Natural killer cell treated with Interleukin-12 subunit alpha and Interleukin-12 subunit beta and Interleukin-15 and Interleukin-18, amount 100 ng/mL, for 72 hours (primary cell): ENCODE measurements at regions not wholly inside any gene's neighbourhood (a gene's known extent, or its start where the extent isn't known, plus 50 kb on each side); places are given as distances from the start of the nearest gene placed in this dataset.
"Not testable (repeated sequence)": the region's sequence is repeated elsewhere in the genome, so short reads cannot be mapped to it uniquely, and the experiment has no call there.

Experiments used
- ATAC-seq, 2 donors: fragments of 150-1000 bp; cut with Tn5 transposase in 1 of 2; sonication (Bioruptor Pico), chemical (Tn5 transposase) in 1 of 2; 2 replicates each; pipeline ENCODE4 v1.10.0; 2021
- DNase-seq: peaks from one replicate; pipeline ENCODE4 v3.0.0; 2022; ENCODE audit warnings: low spot score
- H3K27ac Mint-ChIP-seq, 2 donors: 1 replicate in 1 of 2; 2 replicates in 1 of 2; pipeline ENCODE4 v1.8.0; 2022; ENCODE audit warnings: mixed read lengths in 2 of 2, mild to moderate bottlenecking in 1 of 2, moderate library complexity in 1 of 2
- H3K27me3 Mint-ChIP-seq, 2 donors: 1 replicate in 1 of 2; 2 replicates in 1 of 2; pipeline ENCODE4 v1.8.0; 2022; ENCODE audit warnings: mixed read lengths in 2 of 2
- H3K36me3 Mint-ChIP-seq: one replicate; pipeline ENCODE4 v1.8.0; 2022; ENCODE audit warnings: mixed read lengths
- H3K4me1 Mint-ChIP-seq, 2 donors: 1 replicate in 1 of 2; 2 replicates in 1 of 2; pipeline ENCODE4 v1.8.0; 2022; ENCODE audit warnings: low read depth in 2 of 2, mixed read lengths in 2 of 2, mild to moderate bottlenecking in 1 of 2
- H3K4me3 Mint-ChIP-seq: one replicate; pipeline ENCODE4 v1.8.0; 2022; ENCODE audit warnings: mixed read lengths
- H3K9me3 Mint-ChIP-seq: 2 replicates; pipeline ENCODE4 v1.8.0; 2022; ENCODE audit warnings: mixed read lengths

DNA sequence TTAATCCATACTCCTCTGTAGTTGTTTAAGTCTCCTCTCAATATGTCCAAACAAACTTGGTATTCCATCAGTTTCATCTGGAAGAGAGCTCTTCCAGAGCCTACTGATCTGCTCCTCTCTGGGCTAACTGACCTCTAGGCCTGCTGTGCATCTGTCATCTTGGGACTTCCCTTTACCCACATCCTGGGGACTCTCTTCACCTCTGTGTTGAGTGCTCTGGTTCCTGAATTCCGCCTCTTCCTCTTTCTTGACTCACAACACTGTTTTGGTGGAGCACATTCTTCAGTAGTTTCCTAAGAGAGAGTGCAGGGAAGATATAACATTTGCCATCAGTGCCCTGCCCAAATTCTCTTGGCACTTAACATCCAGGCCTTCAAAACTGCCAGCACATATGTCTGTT, 55.9 kb upstream of the NOTCH2NLA start:
- not testable (repeated sequence) for H3K27ac Mint-ChIP-seq, H3K27me3 Mint-ChIP-seq, H3K9me3 Mint-ChIP-seq, H3K36me3 Mint-ChIP-seq, DNase-seq, H3K4me1 Mint-ChIP-seq, H3K4me3 Mint-ChIP-seq
- peak; percentile 85 to 87 for ATAC-seq

GRCh38 chr1:146283527-146283880, 54.7 kb upstream of the NOTCH2NLA start:
- not testable (repeated sequence) for H3K4me1 Mint-ChIP-seq, H3K27me3 Mint-ChIP-seq, DNase-seq, ATAC-seq, H3K36me3 Mint-ChIP-seq, H3K9me3 Mint-ChIP-seq, H3K4me3 Mint-ChIP-seq, H3K27ac Mint-ChIP-seq

DNA sequence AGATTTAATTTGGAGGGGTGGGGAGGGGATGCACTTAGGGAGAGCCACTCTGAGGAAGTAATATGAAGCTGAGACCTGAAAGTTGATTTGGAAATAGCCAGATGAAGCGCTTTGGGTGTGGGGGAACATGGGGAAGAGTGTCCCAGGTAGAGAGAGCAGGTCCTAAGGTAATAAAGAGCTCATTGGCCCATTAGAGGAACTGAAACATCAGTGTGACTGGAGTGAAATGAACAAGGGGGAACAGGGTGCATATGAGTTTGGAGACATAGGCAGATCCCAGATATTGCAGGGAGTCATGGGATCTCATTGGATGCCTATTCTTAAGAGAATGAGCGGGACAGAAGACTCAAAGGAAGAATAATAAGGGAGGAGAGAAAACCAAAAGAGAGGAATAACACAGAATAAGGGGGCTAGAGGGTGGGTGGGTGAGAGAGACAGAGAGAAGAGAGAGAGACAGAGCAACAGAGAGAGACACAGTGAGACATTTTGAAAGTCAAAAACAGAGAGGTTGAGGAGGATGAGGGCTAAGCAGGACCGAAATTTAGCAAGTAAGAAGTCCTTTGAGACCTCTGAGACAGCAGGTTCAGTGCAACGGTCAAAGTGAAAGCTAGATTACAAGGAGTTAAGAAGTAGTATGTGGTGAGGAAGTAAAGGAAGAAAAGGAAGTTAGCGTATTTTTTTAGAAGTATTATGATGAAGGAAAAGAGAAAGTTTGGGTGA, 54.1 kb upstream of the NOTCH2NLA start:
- H3K36me3 Mint-ChIP-seq, H3K9me3 Mint-ChIP-seq, H3K4me3 Mint-ChIP-seq, DNase-seq, H3K4me1 Mint-ChIP-seq, H3K27me3 Mint-ChIP-seq, H3K27ac Mint-ChIP-seq: not testable (repeated sequence)
- peak; percentile 72 to 83 for ATAC-seq

- not testable (repeated sequence) for ATAC-seq, H3K27me3 Mint-ChIP-seq, DNase-seq, H3K9me3 Mint-ChIP-seq, H3K4me1 Mint-ChIP-seq, H3K36me3 Mint-ChIP-seq, H3K4me3 Mint-ChIP-seq, H3K27ac Mint-ChIP-seq
Observed at GRCh38 chr1:146281522-146281921, 52.7 kb upstream of the NOTCH2NLA start.

DNA sequence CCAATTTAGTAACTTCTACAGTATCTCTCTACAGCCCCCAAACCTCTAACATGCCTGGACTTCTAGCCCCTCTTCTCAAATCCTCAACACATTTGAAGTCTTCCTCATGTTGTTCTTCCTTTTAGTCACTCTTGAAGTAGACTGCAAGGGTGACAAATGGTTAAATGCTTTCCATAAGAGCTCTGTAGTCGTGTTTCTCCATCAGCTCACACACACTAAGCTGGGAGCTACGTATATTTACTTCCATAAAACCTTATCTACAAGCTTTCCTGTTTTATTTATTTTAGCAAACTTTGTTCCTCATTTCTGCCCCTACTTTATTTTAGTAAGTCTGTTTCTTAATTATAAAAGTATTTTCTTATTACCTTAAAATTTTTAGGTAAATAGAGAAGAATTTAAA, 49.9 kb upstream of the NOTCH2NLA start:
- H3K36me3 Mint-ChIP-seq, H3K4me1 Mint-ChIP-seq, H3K9me3 Mint-ChIP-seq, H3K4me3 Mint-ChIP-seq, H3K27ac Mint-ChIP-seq, ATAC-seq, H3K27me3 Mint-ChIP-seq, DNase-seq: not testable (repeated sequence)
